GM20000 (cell line): ENCODE measurements at regions not wholly inside any gene's neighbourhood (a gene's known extent, or its start where the extent isn't known, plus 50 kb on each side); places are given as distances from the start of the nearest gene placed in this dataset.
"Not testable (repeated sequence)": the region's sequence is repeated elsewhere in the genome, so short reads cannot be mapped to it uniquely, and the experiment has no call there.

Source experiments
- DNase-seq: peaks from one replicate; pipeline ENCODE4 v3.0.0; 2012; ENCODE audit warnings: low spot score
- CTCF ChIP-seq: IDR thresholded peaks from 2 replicates; pipeline ENCODE4 v1.5.1; 2012; ENCODE audit warnings: mild to moderate bottlenecking, control low read depth; ENCODE audit errors: extremely low read depth, missing control alignments

DNA sequence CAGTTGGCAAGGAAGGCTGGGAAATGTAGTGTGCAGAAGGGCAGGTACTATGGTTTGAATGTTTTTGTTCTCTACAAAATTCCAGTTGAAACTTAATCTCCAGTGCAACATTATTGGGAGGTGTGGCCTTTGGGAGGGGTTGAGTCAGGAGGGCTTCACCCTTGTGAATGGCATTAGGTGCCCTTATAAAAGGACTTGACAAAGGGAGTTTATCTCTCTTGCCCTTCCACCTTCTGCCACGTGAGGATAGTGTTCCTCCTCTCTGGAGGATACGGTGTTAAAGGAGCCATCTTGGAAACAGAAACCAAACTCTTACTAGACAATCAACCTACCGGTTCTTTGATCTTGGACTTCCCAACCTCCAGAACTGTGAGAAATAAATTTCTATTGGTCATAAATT, 82.2 kb upstream of the LRFN2 start:
- no peak for TF ChIP-seq CTCF
- no peak for DNase-seq

GRCh38 chr6:40668203-40668602, 81.0 kb upstream of the LRFN2 start:
- TF ChIP-seq CTCF, result no peak

DNA sequence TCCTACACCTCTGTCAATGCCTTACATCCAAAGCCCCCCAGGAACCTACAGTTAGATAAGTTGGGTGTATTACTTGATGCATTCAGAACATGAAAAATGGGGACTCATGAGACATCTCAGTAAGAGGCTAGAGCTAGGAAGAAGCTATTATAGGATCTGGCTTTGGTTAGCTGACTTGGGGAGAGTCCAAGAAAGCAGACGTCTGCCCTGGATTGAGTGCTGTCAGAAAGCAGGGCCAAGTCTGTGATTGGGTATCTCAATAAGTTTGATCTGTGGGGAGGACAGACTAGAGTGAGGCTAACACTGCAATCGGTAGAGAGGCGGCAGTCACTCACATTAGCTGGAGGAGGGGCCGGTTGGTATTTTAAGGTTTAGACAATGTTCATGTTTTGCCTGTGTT, 79.4 kb upstream of the LRFN2 start:
- TF ChIP-seq CTCF, result no peak
- no peak for DNase-seq

More at GRCh38 chr6:40668203-40668602, 81.0 kb upstream of the LRFN2 start:
- DNase-seq, result no peak

DNA sequence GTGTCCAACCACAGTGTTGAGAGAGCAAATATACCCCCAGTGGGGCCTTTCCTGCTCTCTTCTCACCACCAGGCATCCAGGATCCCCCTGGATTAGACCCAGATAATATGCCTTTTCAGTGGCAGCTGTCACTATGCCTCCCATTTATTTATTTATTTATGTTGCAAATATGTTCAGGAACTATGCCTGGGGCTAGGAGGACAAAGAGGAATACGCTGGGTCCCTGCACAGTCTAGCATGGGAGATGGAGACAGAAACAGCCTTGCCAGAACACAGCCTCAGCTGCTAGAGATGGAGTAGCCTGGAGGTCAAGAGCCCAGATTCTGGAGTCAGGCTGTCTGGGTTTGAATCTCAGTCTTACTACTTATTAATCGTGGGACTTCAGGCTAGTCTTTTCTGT, 74.6 kb upstream of the LRFN2 start:
- DNase-seq, result no peak
- no peak for TF ChIP-seq CTCF

GRCh38 chr6:40656772-40657171, 69.6 kb upstream of the LRFN2 start:
- DNase-seq, result not testable (repeated sequence)

- TF ChIP-seq CTCF, result no peak
- DNase-seq, result no peak
Measured at GRCh38 chr6:40654828-40655227, 67.7 kb upstream of the LRFN2 start.

DNA sequence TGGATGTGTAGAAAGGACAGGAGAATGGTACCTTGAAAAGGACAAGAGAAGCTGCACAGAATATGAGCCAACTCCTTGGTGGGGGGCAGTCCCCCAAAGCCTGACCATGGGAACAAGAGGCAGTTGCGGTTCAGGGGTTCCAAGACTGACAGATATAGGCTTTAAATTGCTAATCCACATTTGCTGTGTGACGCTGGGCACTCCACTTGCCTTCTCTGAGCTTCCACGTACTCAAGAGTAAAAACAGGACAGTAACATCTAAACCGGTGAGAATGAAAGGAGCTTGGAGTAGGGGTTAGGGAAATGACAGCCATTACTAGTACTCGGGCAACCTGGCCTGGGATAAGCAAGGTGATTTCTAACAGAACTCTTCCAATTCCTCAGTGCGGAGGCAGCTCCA, 57.9 kb upstream of the LRFN2 start:
- no peak for DNase-seq
- TF ChIP-seq CTCF, result no peak

DNA sequence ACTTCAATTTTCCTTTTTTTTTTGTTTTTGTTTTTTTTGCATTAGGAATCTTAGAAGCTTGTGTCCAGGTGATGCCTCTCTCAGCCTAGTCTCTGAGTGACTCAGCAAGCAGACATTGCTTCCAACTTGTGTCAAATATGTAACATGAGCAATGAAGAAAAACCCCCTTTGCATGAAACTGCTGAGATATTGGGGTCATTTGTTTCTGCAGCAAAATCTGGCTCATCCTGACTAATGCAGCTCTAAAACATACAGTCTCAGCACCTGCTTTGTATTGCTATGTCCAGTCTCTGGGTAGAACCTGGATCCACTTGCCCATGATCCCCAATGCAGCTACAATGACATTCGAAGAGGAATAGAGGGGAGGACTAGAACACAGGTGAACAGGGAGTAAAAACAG, 55.7 kb upstream of the LRFN2 start:
- no peak for TF ChIP-seq CTCF
- no peak for DNase-seq
